ENCODE measurements at regions not wholly inside any gene's neighbourhood (a gene's known extent, or its start where the extent isn't known, plus 50 kb on each side); places are given as distances from the start of the nearest gene placed in this dataset.

DNA sequence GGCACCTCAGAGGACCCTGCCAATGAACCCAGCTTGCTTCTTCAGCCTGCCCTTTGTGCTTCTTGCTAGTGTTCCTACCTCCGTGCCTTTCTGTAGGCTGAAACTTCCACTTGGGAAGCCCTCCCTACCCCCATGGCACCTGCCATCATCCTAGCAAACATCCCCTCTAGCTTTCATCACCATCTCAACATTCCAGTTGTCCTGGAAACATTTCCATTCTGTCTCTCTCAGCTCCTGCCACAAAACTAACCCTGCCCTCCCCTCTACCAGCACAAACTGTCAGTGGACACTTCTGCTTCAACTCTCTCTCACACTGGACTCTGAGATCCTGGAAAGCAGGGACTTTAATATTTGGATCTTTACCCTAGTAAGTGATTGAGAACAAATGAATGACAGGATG lies 525.8 kb upstream of the TENM4 start:
- no peaks in the 10 kb centered on the region for H3K23me2 ChIP-seq (ENCODE audit: low read depth, low read length)
- no peak overlapping the region for H4K5ac ChIP-seq (ENCODE audit: insufficient read length, low read depth, low read length)
- H3K4me3 ChIP-seq (ENCODE audit: extremely low read depth in 1 of 4, insufficient read depth in 2 of 4, low read depth in 3 of 4, low read length in 4 of 4), result no peak overlapping the region
- H3K4ac ChIP-seq (replicated peaks; ENCODE audit: insufficient read length, low read depth, low read length), result no peak overlapping the region
- H2BK120ac ChIP-seq (replicated peaks; ENCODE audit: low read depth, low read length), result no peak overlapping the region
- no peaks in the 10 kb centered on the region for H3K4me1 ChIP-seq (replicated peaks in 1 of 4; ENCODE audit: control insufficient read depth in 3 of 4, insufficient read depth in 4 of 4, low read length in 3 of 4)
- ChIA-PET CTCF (ENCODE audit: partially characterized antibody) (interaction anchor here (0.6 kb wide), 1 partner anchor 223 kb away, joined by 3 read pairs; no protein-coding TSS in a partner anchor), POLR2A (ENCODE audit: partially characterized antibody) (no interaction called here)
- WGBS, 2 experiments (ENCODE audit: extremely low coverage in 1 of 2, insufficient coverage in 1 of 2, insufficient read length in 1 of 2, insufficient replicate concordance in 2 of 2, low coverage in 1 of 2, low lambda C conversion rate in 2 of 2, missing lambda C conversion rate in 1 of 2), result 76% methylated on average over 1 of the region's 1 CpG; no CpG with 5 or more reads in 1 of the 2 experiments
- no peaks in the 10 kb centered on the region for H3K27me3 ChIP-seq (replicated peaks in 1 of 4; ENCODE audit: control insufficient read depth in 3 of 4, extremely low read depth in 1 of 4, insufficient read depth in 3 of 4, low read length in 3 of 4)
- H2BK20ac ChIP-seq (ENCODE audit: low read length), result no peak overlapping the region
- no peaks in the 10 kb centered on the region for H3K9me3 ChIP-seq (ENCODE audit: insufficient read depth in 2 of 2, low read depth in 1 of 2, low read length in 1 of 2)
- no peak overlapping the region for H3K14ac ChIP-seq (ENCODE audit: insufficient read length)
- H4K8ac ChIP-seq (ENCODE audit: extremely low read depth, insufficient read depth, low read length), result no peak overlapping the region
- H4K20me1 ChIP-seq (replicated peaks in 1 of 2; ENCODE audit: control insufficient read depth in 1 of 2, insufficient read depth in 2 of 2, low read length in 2 of 2), result no peaks in the 10 kb centered on the region
- no peak overlapping the region for H3K9ac ChIP-seq (replicated peaks in 1 of 4; ENCODE audit: extremely low read depth in 1 of 4, low read depth in 3 of 4, low read length in 3 of 4)
- H2AK5ac ChIP-seq (ENCODE audit: low read depth, low read length), result no peak overlapping the region
- no peaks in the 10 kb centered on the region for H3K79me2 ChIP-seq (ENCODE audit: control insufficient read depth in 1 of 2, insufficient read depth in 2 of 2, low read length in 2 of 2)
- no peak for DNase-seq (ENCODE audit: low read depth in 1 of 2, low spot score in 2 of 2)
- H2BK5ac ChIP-seq (ENCODE audit: low read depth, low read length), result no peak overlapping the region
- no peak overlapping the region for H2BK15ac ChIP-seq (ENCODE audit: low read length)
- H3K79me1 ChIP-seq (ENCODE audit: low read depth, low read length), result no peaks in the 10 kb centered on the region
- FAIRE-seq, result no peak
- H3K56ac ChIP-seq (replicated peaks; ENCODE audit: insufficient read length, low read depth, low read length), result no peak overlapping the region
- no peaks in the 10 kb centered on the region for H3K36me3 ChIP-seq (ENCODE audit: control insufficient read depth in 2 of 4, insufficient read depth in 4 of 4, low read length in 3 of 4)
- no peak overlapping the region for H2AFZ ChIP-seq (ENCODE audit: low read length)
- no peak overlapping the region for H2BK12ac ChIP-seq (ENCODE audit: low read depth, low read length)
- H4K91ac ChIP-seq (replicated peaks; ENCODE audit: insufficient read length, low read length), result no peak overlapping the region
- no peak overlapping the region for H3K23ac ChIP-seq (ENCODE audit: insufficient read length)
- H3K4me2 ChIP-seq (ENCODE audit: insufficient read depth in 1 of 2, low read depth in 2 of 2, low read length in 2 of 2), result no peak overlapping the region
- no peak overlapping the region for H3K18ac ChIP-seq (ENCODE audit: extremely low read depth, low read length)
- no peak overlapping the region for H3K27ac ChIP-seq (ENCODE audit: low read depth, low read length)
- TF ChIP-seq, protein P1, sequence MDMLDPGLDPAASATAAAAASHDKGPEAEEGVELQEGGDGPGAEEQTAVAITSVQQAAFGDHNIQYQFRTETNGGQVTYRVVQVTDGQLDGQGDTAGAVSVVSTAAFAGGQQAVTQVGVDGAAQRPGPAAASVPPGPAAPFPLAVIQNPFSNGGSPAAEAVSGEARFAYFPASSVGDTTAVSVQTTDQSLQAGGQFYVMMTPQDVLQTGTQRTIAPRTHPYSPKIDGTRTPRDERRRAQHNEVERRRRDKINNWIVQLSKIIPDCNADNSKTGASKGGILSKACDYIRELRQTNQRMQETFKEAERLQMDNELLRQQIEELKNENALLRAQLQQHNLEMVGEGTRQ (IDR thresholded peaks at IDR 0.05; ENCODE audit: low read length), result no peak
- TF ChIP-seq CTCF (IDR thresholded peaks at IDR 0.05; ENCODE audit: control extremely low read depth in 1 of 3, insufficient read depth in 1 of 3, low read depth in 1 of 3, low read length in 3 of 3), result no peak
- TF ChIP-seq RXRA (IDR thresholded peaks at IDR 0.05; ENCODE audit: insufficient read depth, low read depth, low read length), result no peak
- TF ChIP-seq RBBP5 (IDR thresholded peaks at IDR 0.05; ENCODE audit: borderline replicate concordance, low read depth, low read length), result no peak
- no peak for TF ChIP-seq EZH2 (IDR thresholded peaks at IDR 0.05; ENCODE audit: low read depth, low read length, severe bottlenecking)
- no peak for TF ChIP-seq NANOG (IDR thresholded peaks at IDR 0.05; ENCODE audit: insufficient read depth, low read depth, low read length, poor library complexity, severe bottlenecking)
- TF ChIP-seq ASH2L (IDR thresholded peaks at IDR 0.05; ENCODE audit: low read length), result no peak
- TF ChIP-seq E2F6 (IDR thresholded peaks at IDR 0.05), result no peak
- TF ChIP-seq MAX (IDR thresholded peaks at IDR 0.05), result no peak
- no peak for TF ChIP-seq BRCA1 (IDR thresholded peaks at IDR 0.05; ENCODE audit: low read depth, low read length)

All from H1 (cell line).